Body of pancreas (tissue), 4 donors: ENCODE measurements at regions not wholly inside any gene's neighbourhood (a gene's known extent, or its start where the extent isn't known, plus 50 kb on each side); places are given as distances from the start of the nearest gene placed in this dataset.

ENCODE experiments used
- CTCF ChIP-seq, 7 experiments: fragments of 450-650 bp in 4 of 7; fragments of 200-600 bp in 3 of 7; sonication (generic) in 3 of 7; IDR thresholded peaks; one replicate each; pipeline ENCODE4 v1.5.1; 2016 to 2019; ENCODE audit warnings: antibody characterized with exemption in 7 of 7
- POLR2A ChIP-seq, 3 donors: fragments of 450-650 bp; IDR thresholded peaks; one replicate each; pipeline ENCODE4 v1.6.1; 2016; ENCODE audit warnings: antibody characterized with exemption in 3 of 3, mild to moderate bottlenecking in 2 of 3

- TF ChIP-seq CTCF (IDR thresholded peaks at IDR 0.05) (peak in 6 of 7 experiments; percentile 5 to 69 (median 44)), POLR2A (IDR thresholded peaks at IDR 0.05) (no peak)
These were observed 1016.5 kb downstream of the SH3BGRL start for GRCh38 chrX:82218361-82218760.
